HepG2 (cell line): ENCODE measurements at regions not wholly inside any gene's neighbourhood (a gene's known extent, or its start where the extent isn't known, plus 50 kb on each side); places are given as distances from the start of the nearest gene placed in this dataset.

Source experiments
- ATAC-seq: fragments of 200-7000 bp; cut with Tn5 transposase; 3 replicates; pipeline ENCODE4 v1.9.1; 2020; ENCODE audit warnings: mild to moderate bottlenecking, moderate library complexity
- BruUV-seq: library from RNA; stranded (reverse); fragments of 400-500 nt; replicated peaks from 2 replicates; lab custom pipeline; 2021; lab: Mats Ljungman, UMichigan
- CTCF ChIA-PET: fragments of 300-600 bp; formaldehyde crosslinking; extraction: SDS; loops from one replicate; lab custom pipeline; 2021; ENCODE audit warnings: low total read pairs, inconsistent platforms, low intra/inter-chr PET ratio; lab: Yijun Ruan, JAX
- POLR2A ChIA-PET: fragments of 350-600 bp; sonication (Branson Sonifier 250); formaldehyde crosslinking; loops from one replicate; lab custom pipeline; 2020; ENCODE audit warnings: antibody characterized with exemption, inconsistent platforms; lab: Yijun Ruan, JAX
- DNase-seq: peaks from one replicate; pipeline ENCODE4 v3.0.0-alpha.2; 2015; ENCODE audit warnings: low spot score
- FAIRE-seq: peaks from 3 replicates; lab custom pipeline; 2011; peaks lifted over from hg19 to GRCh38; lab: Jason Lieb, UNC
- H2AFZ ChIP-seq: one replicate; pipeline ENCODE4 v1.6.1; 2011; ENCODE audit warnings: low read length, inconsistent platforms
- H3K27ac ChIP-seq: fragments of 300-600 bp; 3 replicates; pipeline ENCODE4 v1.8.0; 2011; ENCODE audit warnings: mixed run types, mild to moderate bottlenecking, mixed read lengths, low read length, inconsistent platforms; ENCODE audit not compliant: insufficient read depth; ENCODE audit errors: extremely low read length
- H3K27me3 ChIP-seq, 2 experiments: fragments of 200-600 bp in 1 of 2; 2 replicates in 1 of 2; 3 replicates in 1 of 2; pipeline versions ENCODE4 v1.6.0 to v1.8.0; 2011; ENCODE audit warnings: low read length in 2 of 2, mild to moderate bottlenecking in 2 of 2, moderate library complexity in 2 of 2, inconsistent platforms in 1 of 2; ENCODE audit not compliant: insufficient read depth in 2 of 2, control insufficient read depth in 1 of 2
- H3K36me3 ChIP-seq, 2 experiments: fragments of 200-600 bp in 1 of 2; replicated peaks in 1 of 2; 2 replicates in 1 of 2; 3 replicates in 1 of 2; pipeline versions ENCODE4 v1.5.1 to v1.8.0; 2011; ENCODE audit warnings: low read length in 2 of 2, inconsistent platforms in 1 of 2; ENCODE audit not compliant: insufficient read depth in 2 of 2, control insufficient read depth in 1 of 2
- H3K4me1 ChIP-seq: 2 replicates; pipeline ENCODE4 v1.5.1; 2012; ENCODE audit warnings: low read length, inconsistent platforms; ENCODE audit not compliant: insufficient read depth
- H3K4me2 ChIP-seq: 2 replicates; pipeline ENCODE4 v1.6.0; 2011; ENCODE audit warnings: low read depth, low read length, inconsistent platforms
- H3K4me3 ChIP-seq, 3 experiments: fragments of 200-600 bp in 1 of 3; sonication (generic), shearing (Covaris generic) in 1 of 3; replicated peaks in 1 of 3; 2 replicates each; pipeline ENCODE4 v1.5.1; 2011 to 2016; ENCODE audit warnings: low read length in 3 of 3, inconsistent platforms in 2 of 3, low read depth in 2 of 3, mild to moderate bottlenecking in 2 of 3, control low read depth in 1 of 3, mixed read lengths in 1 of 3; ENCODE audit not compliant: insufficient read depth in 1 of 3
- H3K79me2 ChIP-seq: one replicate; pipeline ENCODE4 v1.6.1; 2011; ENCODE audit warnings: low read length, inconsistent platforms; ENCODE audit not compliant: insufficient read depth
- H3K9ac ChIP-seq: 2 replicates; pipeline ENCODE4 v1.6.0; 2011; ENCODE audit warnings: mild to moderate bottlenecking, low read depth, low read length, inconsistent platforms; ENCODE audit not compliant: insufficient read depth
- H3K9me3 ChIP-seq: 2 replicates; pipeline ENCODE4 v1.5.1; 2012; ENCODE audit warnings: mild to moderate bottlenecking, low read length
- H4K20me1 ChIP-seq: 2 replicates; pipeline ENCODE4 v1.6.0; 2011; ENCODE audit warnings: inconsistent platforms, mild to moderate bottlenecking, low read length, moderate library complexity; ENCODE audit not compliant: insufficient read depth
- BHLHE40 ChIP-seq: IDR thresholded peaks from 2 replicates; pipeline ENCODE4 v1.6.1; 2011; ENCODE audit warnings: low read length, improper control_type of control experiment
- MTERF4 ChIP-seq: sonication (generic); formaldehyde crosslinking; IDR thresholded peaks from 2 replicates; pipeline ENCODE4 v1.8.0; 2023; ENCODE audit warnings: mild to moderate bottlenecking, missing genetic modification reagents
- RXRA ChIP-seq: sonication (generic); formaldehyde crosslinking; IDR thresholded peaks from 2 replicates; pipeline ENCODE4 v1.5.1; 2020; ENCODE audit warnings: missing genetic modification reagents
- SIX1 ChIP-seq: sonication (generic); formaldehyde crosslinking; IDR thresholded peaks from 2 replicates; pipeline ENCODE4 v1.4.0; 2020; ENCODE audit warnings: missing genetic modification reagents, borderline replicate concordance
- SMYD3 ChIP-seq: sonication (generic); formaldehyde crosslinking; IDR thresholded peaks from 2 replicates; pipeline ENCODE4 v1.8.1; 2023; ENCODE audit warnings: mild to moderate bottlenecking, missing genetic modification reagents
- TEAD3 ChIP-seq: optimal IDR thresholded peaks from 2 replicates; pipeline ENCODE3; 2016; ENCODE audit warnings: borderline replicate concordance
- ZBTB49 ChIP-seq: sonication (generic); formaldehyde crosslinking; IDR thresholded peaks from 2 replicates; pipeline ENCODE4 v1.4.0; 2020; ENCODE audit warnings: missing genetic modification reagents, borderline replicate concordance
- ZNF496 ChIP-seq: sonication (generic); formaldehyde crosslinking; IDR thresholded peaks from 2 replicates; pipeline ENCODE4 v1.8.1; 2023; ENCODE audit warnings: mild to moderate bottlenecking, moderate library complexity, missing genetic modification reagents; ENCODE audit not compliant: insufficient replicate concordance
- ZNF749 ChIP-seq: sonication (generic); formaldehyde crosslinking; IDR thresholded peaks from 2 replicates; pipeline ENCODE4 v1.8.0; 2022; ENCODE audit warnings: mild to moderate bottlenecking, missing genetic modification reagents, moderate library complexity, borderline replicate concordance
- WGBS: methylation state at CpG from one replicate; pipeline ENCODE4 v1.1.6; 2017; ENCODE audit warnings: low lambda C conversion rate; 5-methylcytosine and 5-hydroxymethylcytosine counted together
- in situ Hi-C: cut with HindIII; loops from 2 replicates; pipeline ENCODE4 v1.10.0; 2017; ENCODE audit warnings: low pct_unique_long_range_greater_than_20kb; ENCODE audit not compliant: extremely low pct_ligation_motif_present
- intact Hi-C: fragments of 100-400 bp; cut with micrococcal nuclease; formaldehyde crosslinking; loops from one replicate; pipeline ENCODE4 v1.10.0; 2022; ENCODE audit not compliant: unreplicated experiment
- TF ChIP-seq, protein P1 (sequence below): sonication (generic); formaldehyde crosslinking; IDR thresholded peaks from 2 replicates; pipeline ENCODE4 v1.5.1; 2020; ENCODE audit warnings: mild to moderate bottlenecking, moderate library complexity, missing genetic modification reagents
- TF ChIP-seq, protein P2 (sequence below): sonication (generic); formaldehyde crosslinking; IDR thresholded peaks from 2 replicates; pipeline ENCODE4 v1.4.0; 2020; ENCODE audit warnings: missing genetic modification reagents, mild to moderate bottlenecking, borderline replicate concordance

- H4K20me1 ChIP-seq: no peaks in the 10 kb centered on the region
- H2AFZ ChIP-seq: no peak overlapping the region
- CTCF ChIA-PET: no interaction called here
- POLR2A ChIA-PET: no interaction called here
- ATAC-seq (no peak), DNase-seq (no peak), FAIRE-seq (no peak)
- 25% methylated on average over 5 of the region's 5 CpGs for WGBS
- intact Hi-C loops: no loop called here
- H3K4me1 ChIP-seq: no peaks in the 10 kb centered on the region
- H3K79me2 ChIP-seq: no peaks in the 10 kb centered on the region
- no peaks in the 10 kb centered on the region for H3K9me3 ChIP-seq
- peaks cover 0 to 6% of the 10 kb centered on the region in 2 experiments; a peak in 1 of 5 replicates for H3K27me3 ChIP-seq
- BruUV-seq: no TSS peak
- H3K9ac ChIP-seq: no peak overlapping the region
- TF ChIP-seq RXRA (no peak), ZBTB49 (CRISPR knock-in tag) (no peak), ZNF749 (CRISPR knock-in tag) (no peak), SMYD3 (CRISPR knock-in tag) (no peak), TEAD3 (no peak), SIX1 (no peak), MTERF4 (CRISPR knock-in tag) (no peak), BHLHE40 (no peak), ZNF496 (CRISPR knock-in tag) (no peak)
- TF ChIP-seq, protein P1, sequence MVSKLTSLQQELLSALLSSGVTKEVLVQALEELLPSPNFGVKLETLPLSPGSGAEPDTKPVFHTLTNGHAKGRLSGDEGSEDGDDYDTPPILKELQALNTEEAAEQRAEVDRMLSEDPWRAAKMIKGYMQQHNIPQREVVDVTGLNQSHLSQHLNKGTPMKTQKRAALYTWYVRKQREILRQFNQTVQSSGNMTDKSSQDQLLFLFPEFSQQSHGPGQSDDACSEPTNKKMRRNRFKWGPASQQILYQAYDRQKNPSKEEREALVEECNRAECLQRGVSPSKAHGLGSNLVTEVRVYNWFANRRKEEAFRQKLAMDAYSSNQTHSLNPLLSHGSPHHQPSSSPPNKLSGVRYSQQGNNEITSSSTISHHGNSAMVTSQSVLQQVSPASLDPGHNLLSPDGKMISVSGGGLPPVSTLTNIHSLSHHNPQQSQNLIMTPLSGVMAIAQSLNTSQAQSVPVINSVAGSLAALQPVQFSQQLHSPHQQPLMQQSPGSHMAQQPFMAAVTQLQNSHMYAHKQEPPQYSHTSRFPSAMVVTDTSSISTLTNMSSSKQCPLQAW: no peak
- TF ChIP-seq, protein P2, sequence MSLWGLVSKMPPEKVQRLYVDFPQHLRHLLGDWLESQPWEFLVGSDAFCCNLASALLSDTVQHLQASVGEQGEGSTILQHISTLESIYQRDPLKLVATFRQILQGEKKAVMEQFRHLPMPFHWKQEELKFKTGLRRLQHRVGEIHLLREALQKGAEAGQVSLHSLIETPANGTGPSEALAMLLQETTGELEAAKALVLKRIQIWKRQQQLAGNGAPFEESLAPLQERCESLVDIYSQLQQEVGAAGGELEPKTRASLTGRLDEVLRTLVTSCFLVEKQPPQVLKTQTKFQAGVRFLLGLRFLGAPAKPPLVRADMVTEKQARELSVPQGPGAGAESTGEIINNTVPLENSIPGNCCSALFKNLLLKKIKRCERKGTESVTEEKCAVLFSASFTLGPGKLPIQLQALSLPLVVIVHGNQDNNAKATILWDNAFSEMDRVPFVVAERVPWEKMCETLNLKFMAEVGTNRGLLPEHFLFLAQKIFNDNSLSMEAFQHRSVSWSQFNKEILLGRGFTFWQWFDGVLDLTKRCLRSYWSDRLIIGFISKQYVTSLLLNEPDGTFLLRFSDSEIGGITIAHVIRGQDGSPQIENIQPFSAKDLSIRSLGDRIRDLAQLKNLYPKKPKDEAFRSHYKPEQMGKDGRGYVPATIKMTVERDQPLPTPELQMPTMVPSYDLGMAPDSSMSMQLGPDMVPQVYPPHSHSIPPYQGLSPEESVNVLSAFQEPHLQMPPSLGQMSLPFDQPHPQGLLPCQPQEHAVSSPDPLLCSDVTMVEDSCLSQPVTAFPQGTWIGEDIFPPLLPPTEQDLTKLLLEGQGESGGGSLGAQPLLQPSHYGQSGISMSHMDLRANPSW: no peak
- TF ChIP-seq, all 625 proteins: peak for 0
- in situ Hi-C loops: no loop called here
- Histone ChIP-seq H3K4me3 (no peak overlapping the region), H3K36me3 (no peaks in the 10 kb centered on the region), H3K27ac (no peak overlapping the region), H3K4me2 (no peak overlapping the region)
Observed at GRCh38 chr13:34619326-34619725, 322.7 kb upstream of the NBEA start.
